ENCODE measurements at regions not wholly inside any gene's neighbourhood (a gene's known extent, or its start where the extent isn't known, plus 50 kb on each side); places are given as distances from the start of the nearest gene placed in this dataset.

GRCh38 chr2:45127321-45127720 is 118.1 kb upstream of the SIX2 start:
- H3K9me3 ChIP-seq, result no peaks in the 10 kb centered on the region
- no peak overlapping the region for H3K27ac ChIP-seq
- H3K36me3 ChIP-seq, result no peaks in the 10 kb centered on the region
- no peak for TF ChIP-seq CTCF (IDR thresholded peaks at IDR 0.05)
- ATAC-seq (ENCODE audit: insufficient number of reproducible peaks, low FRiP score, low read depth) (no peak), DNase-seq (ENCODE audit: low spot score) (no peak)
- H3K27me3 ChIP-seq (replicated peaks; ENCODE audit: insufficient read depth), result no peaks in the 10 kb centered on the region
- H3K4me1 ChIP-seq (ENCODE audit: control insufficient read depth in 1 of 2, low read depth in 2 of 2), result peaks cover 0 to 5% of the 10 kb centered on the region in 2 donors
- no peak overlapping the region for H3K4me3 ChIP-seq

- Histone ChIP-seq H3K36me3 (no peaks in the 10 kb centered on the region), H3K9me3 (no peaks in the 10 kb centered on the region), H3K27ac (no peak overlapping the region), H3K4me1 (ENCODE audit: control insufficient read depth in 1 of 2, low read depth in 2 of 2) (peaks cover 0 to 18% of the 10 kb centered on the region in 2 donors), H3K27me3 (replicated peaks; ENCODE audit: insufficient read depth) (no peaks in the 10 kb centered on the region), H3K4me3 (no peak overlapping the region)
- no peak for TF ChIP-seq CTCF (IDR thresholded peaks at IDR 0.05)
- no peak for DNase-seq (ENCODE audit: low spot score)
- ATAC-seq (ENCODE audit: insufficient number of reproducible peaks, low FRiP score, low read depth), result no peak
Measured at GRCh38 chr2:45125232-45125631, 116.0 kb upstream of the SIX2 start.

GRCh38 chr2:45124456-45124855 is 115.2 kb upstream of the SIX2 start:
- Histone ChIP-seq H3K9me3 (no peaks in the 10 kb centered on the region), H3K4me3 (no peak overlapping the region), H3K27me3 (replicated peaks; ENCODE audit: insufficient read depth) (no peaks in the 10 kb centered on the region), H3K4me1 (ENCODE audit: control insufficient read depth in 1 of 2, low read depth in 2 of 2) (peaks cover 0 to 24% of the 10 kb centered on the region in 2 donors), H3K27ac (no peak overlapping the region), H3K36me3 (no peaks in the 10 kb centered on the region)
- TF ChIP-seq CTCF (IDR thresholded peaks at IDR 0.05), result no peak
- DNase-seq (ENCODE audit: low spot score), result no peak
- no peak for ATAC-seq (ENCODE audit: insufficient number of reproducible peaks, low FRiP score, low read depth)

DNA sequence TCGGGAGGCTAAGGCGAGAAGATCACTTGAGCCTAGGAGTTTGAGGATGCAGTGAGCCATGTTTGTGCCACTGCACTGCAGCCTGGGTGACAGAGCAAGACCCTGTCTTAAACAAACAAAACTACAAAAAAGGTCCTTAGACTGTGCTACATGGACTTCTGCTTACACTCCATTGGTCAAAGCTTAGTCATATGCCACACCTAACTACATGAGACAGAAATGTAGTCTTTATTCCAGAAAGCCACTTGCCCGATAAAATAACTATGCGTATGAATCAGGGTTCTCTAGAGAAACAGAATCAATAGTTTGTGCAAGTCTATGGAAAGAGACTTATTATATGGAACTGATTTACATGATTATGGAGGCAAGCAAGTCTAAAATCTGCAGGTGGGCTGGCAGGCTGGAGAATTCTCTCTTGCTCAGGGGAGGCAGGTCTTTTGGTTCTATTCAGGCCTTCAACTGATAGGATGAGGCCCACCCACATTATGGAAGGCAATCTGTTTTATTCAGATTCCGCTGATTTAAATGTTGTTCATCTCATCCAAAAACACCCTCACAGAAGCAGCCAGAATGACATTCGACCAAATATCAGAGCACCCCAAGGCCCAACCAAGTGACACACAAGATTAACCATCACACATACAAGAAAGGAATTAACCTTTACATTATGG is 114.4 kb upstream of the SIX2 start:
- peaks cover 0 to 18% of the 10 kb centered on the region in 2 donors for H3K4me1 ChIP-seq (ENCODE audit: control insufficient read depth in 1 of 2, low read depth in 2 of 2)
- no peaks in the 10 kb centered on the region for H3K36me3 ChIP-seq
- no peak for ATAC-seq (ENCODE audit: insufficient number of reproducible peaks, low FRiP score, low read depth)
- H3K27ac ChIP-seq, result no peak overlapping the region
- no peak overlapping the region for H3K4me3 ChIP-seq
- TF ChIP-seq CTCF (IDR thresholded peaks at IDR 0.05), result no peak
- H3K9me3 ChIP-seq, result no peaks in the 10 kb centered on the region
- H3K27me3 ChIP-seq (replicated peaks; ENCODE audit: insufficient read depth), result no peaks in the 10 kb centered on the region
- no peak for DNase-seq (ENCODE audit: low spot score)

DNA sequence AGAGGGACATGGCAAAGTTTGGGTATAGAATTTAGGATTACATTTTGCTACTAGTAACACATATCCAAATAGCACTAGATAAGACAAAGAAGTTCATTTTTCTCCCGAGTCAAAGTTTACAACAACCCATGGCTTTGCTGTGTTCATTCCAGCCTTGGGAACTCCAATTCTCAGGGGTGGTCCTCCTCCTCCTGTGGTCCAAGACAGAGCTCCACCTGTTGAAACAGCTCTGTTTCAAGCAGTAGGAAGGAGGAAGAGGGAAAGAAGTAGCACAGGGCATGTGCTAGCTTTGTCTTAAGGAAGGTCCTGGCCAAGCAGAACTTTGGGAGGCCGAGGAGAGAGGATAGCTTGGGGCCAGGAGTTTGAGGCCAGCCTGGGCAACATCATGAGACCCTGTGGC is 113.8 kb upstream of the SIX2 start:
- TF ChIP-seq CTCF (IDR thresholded peaks at IDR 0.05), result no peak
- Histone ChIP-seq H3K4me3 (no peak overlapping the region), H3K36me3 (no peaks in the 10 kb centered on the region), H3K9me3 (no peaks in the 10 kb centered on the region), H3K27me3 (replicated peaks; ENCODE audit: insufficient read depth) (no peaks in the 10 kb centered on the region), H3K27ac (no peak overlapping the region), H3K4me1 (ENCODE audit: control insufficient read depth in 1 of 2, low read depth in 2 of 2) (peaks cover 0 to 18% of the 10 kb centered on the region in 2 donors)
- DNase-seq (ENCODE audit: low spot score) (no peak), ATAC-seq (ENCODE audit: insufficient number of reproducible peaks, low FRiP score, low read depth) (no peak)

Measured in thoracic aorta (tissue), 2 donors.